ENCODE measurements at regions not wholly inside any gene's neighbourhood (a gene's known extent, or its start where the extent isn't known, plus 50 kb on each side); places are given as distances from the start of the nearest gene placed in this dataset.

- no peak for DNase-seq (ENCODE audit: low read depth in 2 of 2)
Observed at GRCh38 chr12:93177208-93178153, 200.2 kb upstream of the NUDT4 start.

- DNase-seq (ENCODE audit: low read depth in 2 of 2): no peak
Observed at GRCh38 chr12:93178154-93178878, 199.4 kb upstream of the NUDT4 start.

DNA sequence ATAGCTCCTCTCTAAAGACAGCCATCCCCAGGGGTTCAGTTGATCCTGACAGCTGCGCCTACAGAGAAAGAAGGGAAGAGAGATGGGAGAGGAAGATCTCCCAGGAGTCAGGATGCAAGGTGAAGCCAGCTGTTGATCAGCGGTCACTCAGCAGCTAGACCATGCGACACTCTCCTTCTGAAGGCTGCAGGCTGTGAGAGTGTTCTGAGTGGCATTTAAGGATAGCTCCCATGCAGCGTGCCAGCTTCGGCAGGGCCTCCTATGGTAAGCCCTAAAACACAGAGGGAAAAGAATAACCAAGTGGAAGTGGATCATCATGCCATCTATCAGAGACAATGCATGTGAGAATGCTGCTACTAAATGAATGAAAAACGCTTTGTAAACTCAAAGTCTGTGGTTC, 197.9 kb upstream of the NUDT4 start:
- DNase-seq (ENCODE audit: low read depth in 2 of 2): no peak

- no peak for DNase-seq (ENCODE audit: low read depth in 2 of 2)
Observed at GRCh38 chr12:93180566-93180965, 197.2 kb upstream of the NUDT4 start.

DNA sequence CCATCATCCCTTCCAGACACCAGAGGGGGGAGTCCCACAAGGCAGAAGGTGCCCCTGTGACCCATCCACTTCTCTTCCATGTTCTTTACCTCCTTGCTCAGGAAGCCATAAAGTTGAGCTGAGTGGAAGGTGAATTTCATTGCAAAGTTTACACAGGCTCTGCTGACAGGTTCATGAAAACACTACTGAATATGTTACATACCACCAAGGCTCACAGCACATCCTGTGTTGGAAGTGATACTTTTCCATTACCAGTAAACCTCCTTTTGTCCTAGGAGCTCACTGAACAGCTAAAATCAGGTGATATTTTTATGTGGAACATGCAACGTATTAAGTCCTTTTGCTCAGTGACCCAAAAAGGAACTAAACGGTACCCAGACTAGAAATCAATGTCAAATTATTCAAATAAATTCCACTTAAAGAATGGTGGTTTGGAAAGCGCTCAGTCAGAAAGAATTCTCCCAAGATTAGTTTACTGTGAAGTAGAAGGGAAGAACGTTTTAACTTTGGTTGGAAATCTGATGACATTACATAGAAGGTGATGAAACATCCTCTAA, 196.2 kb upstream of the NUDT4 start:
- DNase-seq (ENCODE audit: low read depth in 2 of 2): no peak

GRCh38 chr12:93183940-93184671, 193.6 kb upstream of the NUDT4 start:
- no peak for DNase-seq (ENCODE audit: low read depth in 2 of 2)

DNA sequence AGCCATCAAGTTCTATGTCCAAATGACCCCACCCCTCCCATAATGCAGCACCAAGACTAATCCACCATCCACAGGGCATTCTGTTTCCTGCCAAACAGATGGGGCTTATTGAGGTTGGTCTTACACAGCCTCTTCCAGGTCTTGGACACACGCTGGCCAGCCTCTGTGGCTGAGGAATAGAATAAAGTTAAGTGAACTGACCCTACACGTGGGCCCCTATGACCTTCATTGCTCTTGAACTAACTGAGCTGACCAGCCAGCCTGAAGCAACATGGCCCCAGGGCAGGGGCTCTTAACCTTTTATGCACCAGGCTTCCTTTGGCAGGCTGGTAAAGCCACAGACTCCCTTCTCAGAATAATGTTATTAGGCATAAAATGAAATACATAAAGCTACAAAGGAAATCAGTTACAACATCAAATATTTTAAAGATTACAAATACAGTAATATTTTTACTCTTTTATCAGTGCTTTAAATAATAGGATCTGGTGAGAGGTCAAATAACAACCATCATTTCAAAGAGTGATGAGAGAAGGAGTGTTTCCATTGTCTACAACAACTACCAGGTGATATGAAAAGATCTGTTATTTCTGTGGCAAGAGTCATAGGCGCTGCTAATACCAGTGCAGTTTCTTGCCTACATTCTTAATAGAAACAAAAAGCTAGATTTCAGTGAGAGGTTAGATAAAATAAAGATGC, 192.9 kb upstream of the NUDT4 start:
- no peak for DNase-seq (ENCODE audit: low read depth in 2 of 2)

DNA sequence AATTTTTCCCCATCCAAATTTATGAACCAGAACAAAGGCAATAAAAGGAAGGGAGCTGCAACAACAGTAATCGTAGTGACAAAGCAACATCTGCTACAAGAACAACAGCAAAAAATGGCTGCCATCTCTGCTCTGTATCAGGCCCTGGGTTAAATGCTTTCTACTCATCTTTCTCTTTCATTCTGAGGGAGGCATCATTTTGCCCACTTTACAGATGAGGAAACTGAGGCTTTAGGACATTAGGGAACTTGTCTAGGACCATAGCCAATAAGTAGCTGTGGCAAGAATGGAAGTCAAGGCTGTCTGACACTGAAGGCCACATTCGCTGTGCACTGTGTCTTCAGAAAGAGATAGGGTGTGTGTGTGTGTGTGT, 192.4 kb upstream of the NUDT4 start:
- no peak for DNase-seq (ENCODE audit: low read depth in 2 of 2)

GRCh38 chr12:93186131-93186530, 191.6 kb upstream of the NUDT4 start:
- no peak for DNase-seq (ENCODE audit: low read depth in 2 of 2)

DNA sequence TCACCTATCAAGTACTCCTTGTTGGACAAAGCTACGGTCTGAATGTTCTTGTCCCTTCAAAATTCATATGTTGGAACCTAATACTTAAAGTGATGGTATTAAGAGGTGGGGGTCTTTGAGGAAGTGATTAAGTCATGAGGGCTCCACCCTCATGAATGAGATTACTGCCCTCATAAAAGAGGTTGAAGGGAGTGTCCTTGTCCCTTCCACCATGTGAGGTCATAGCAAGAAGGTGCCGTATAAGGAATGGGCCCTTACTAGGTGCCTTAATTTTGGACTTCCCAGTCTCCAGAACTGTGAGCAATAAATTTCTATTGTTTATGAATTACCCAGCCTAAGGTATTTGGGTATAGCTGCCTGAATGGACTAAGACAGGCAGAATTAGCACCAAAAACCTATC, 191.1 kb upstream of the NUDT4 start:
- DNase-seq (ENCODE audit: low read depth in 2 of 2): no peak

- no peak for DNase-seq (ENCODE audit: low read depth in 2 of 2)
Observed at GRCh38 chr12:93191423-93191822, 186.3 kb upstream of the NUDT4 start.

DNA sequence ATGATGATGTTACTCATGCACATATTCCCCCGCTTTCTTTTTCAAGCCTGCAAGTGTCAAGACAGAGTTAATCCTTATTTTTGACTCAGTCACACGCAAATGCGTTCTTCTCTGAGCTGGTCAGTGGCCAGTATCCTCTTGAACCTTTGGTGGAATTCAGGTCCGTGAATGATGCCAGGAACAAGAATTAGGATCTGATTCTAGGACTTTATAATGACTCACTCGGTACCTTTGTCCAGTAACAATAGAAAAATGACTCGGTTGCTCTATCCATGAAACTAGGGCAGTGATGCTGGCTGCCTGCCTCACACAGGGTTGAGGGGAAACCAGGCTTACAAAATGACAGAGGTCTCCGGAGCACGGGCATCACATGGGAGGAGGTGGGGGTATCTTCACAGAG, 185.8 kb upstream of the NUDT4 start:
- no peak for DNase-seq (ENCODE audit: low read depth in 2 of 2)

GRCh38 chr12:93192878-93193277, 184.8 kb upstream of the NUDT4 start:
- no peak for DNase-seq (ENCODE audit: low read depth in 2 of 2)

- DNase-seq (ENCODE audit: low read depth in 2 of 2): no peak
Observed at GRCh38 chr12:93195511-93195910, 182.2 kb upstream of the NUDT4 start.

DNA sequence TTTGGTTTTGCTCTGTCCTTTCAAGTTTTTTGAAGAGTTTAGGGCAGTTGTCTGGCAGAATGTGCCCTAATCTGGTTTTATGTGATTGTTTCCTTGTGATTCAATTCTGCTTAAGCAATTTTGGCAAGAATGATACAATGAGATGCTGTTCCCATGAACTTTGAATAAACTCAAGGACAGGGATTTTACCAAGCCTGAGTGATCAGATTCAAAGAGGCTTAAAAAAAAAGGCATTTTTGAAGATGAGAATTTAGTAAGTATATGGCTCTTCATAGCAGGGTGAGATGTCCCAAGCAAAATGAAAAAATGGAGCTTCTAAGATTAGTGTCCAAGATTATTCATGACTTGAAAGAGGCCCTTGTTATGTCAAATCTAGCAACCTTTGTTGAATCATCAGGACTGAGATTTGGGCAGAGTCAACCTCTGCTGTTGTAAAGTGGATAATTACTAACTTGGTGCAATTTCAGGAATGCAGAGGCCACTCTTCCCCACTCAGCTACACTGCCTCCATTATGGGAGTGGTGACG, 180.6 kb upstream of the NUDT4 start:
- DNase-seq (ENCODE audit: low read depth in 2 of 2): no peak

DNA sequence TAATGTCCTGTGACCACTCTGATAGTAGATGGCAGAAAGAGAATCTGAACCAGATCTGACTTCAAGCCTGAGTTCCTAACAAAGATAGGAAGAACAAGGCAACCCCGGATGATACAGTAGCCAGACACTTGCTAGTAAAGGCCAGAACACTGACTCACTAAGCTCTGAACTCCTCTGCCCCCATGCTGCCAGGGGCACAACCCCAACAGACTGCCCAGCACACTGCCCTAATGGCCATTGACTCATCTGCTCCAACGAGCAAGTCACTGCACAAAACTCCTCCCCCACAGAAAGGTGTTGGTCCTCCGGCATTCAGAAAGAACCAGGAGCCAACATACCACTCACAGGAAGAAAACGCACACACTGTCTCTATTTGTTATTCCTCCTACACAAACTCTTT, 179.6 kb upstream of the NUDT4 start:
- no peak for DNase-seq (ENCODE audit: low read depth in 2 of 2)

DNA sequence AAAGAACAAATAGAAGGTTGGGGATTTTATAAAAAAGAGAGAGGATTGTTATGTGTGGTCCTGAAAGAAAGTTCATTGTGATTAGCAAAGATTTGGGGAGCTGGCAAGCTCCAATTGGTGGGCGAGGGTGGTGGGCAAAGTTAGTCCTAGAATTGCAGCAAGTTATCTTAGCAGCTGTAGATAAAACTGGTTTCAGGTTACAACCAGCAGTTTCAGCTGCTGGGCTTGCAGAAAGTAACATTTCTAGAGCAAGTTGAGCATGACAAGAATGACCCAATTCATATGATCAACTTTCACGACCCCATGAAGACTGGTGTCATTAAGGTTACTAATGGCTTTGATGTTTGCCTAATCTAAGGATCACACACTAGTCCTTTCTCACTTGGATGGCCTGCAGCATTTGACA, 177.9 kb upstream of the NUDT4 start:
- DNase-seq (ENCODE audit: low read depth in 2 of 2): no peak

DNA sequence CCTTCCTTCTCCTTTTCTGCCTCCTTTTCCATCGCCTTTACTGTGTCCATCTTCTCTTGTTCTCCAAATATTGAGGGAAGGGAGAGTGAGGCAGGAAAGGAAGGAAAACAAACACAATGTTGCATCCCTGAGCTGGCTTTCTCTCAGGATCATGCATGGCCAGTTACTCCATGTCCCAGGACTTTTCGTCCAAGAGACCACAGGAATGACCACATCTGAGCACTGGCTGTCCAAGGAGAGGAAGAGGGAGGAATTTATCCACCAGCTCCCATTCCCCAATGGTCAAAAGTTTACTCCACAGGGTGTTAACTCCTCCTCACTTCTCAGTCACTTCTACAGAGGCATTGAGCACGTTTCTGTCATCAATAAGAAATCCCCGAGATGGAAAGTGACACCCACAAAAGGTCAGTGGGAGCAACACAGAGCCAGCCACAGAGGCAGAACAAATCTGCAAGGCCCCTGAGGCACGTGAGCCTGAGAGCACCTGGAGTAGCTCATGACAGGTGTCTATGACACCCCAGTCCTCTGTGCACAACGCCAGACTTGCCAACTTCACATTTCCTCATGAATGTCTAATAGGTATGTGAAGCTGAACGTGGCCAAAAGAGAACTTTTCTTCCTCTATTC, 177.3 kb upstream of the NUDT4 start:
- DNase-seq (ENCODE audit: low read depth in 2 of 2): no peak

GRCh38 chr12:93201990-93202389, 175.7 kb upstream of the NUDT4 start:
- DNase-seq (ENCODE audit: low read depth in 2 of 2): no peak

GRCh38 chr12:93202688-93203087, 175.0 kb upstream of the NUDT4 start:
- DNase-seq (ENCODE audit: low read depth in 2 of 2): no peak

DNA sequence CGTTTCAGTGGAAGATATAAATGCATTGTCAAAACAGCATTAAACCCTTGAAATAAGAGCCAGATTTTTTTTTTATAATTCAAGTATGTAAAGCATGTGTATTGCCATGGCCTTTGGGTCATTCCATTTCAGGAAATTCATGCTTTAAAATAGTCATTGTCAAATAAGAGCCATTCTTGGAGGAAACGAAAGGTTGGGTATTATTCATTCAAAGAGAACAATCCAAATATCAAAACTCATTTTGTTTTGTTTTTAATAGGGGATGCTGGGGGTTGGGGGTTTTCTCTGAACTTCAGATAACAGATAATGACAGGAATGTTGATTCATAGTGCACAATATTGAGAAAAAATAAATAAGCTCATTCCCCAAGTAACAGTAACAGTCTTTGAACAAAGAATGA, 174.4 kb upstream of the NUDT4 start:
- no peak for DNase-seq (ENCODE audit: low read depth in 2 of 2)

Measured in stimulated activated CD4-positive, alpha-beta T cell treated with anti-CD3 and anti-CD28 coated beads, Interleukin-1b, Interleukin-23, amount 100 ng/mL, for 1 hour (primary cell).